ENCODE measurements at regions not wholly inside any gene's neighbourhood (a gene's known extent, or its start where the extent isn't known, plus 50 kb on each side); places are given as distances from the start of the nearest gene placed in this dataset.

DNA sequence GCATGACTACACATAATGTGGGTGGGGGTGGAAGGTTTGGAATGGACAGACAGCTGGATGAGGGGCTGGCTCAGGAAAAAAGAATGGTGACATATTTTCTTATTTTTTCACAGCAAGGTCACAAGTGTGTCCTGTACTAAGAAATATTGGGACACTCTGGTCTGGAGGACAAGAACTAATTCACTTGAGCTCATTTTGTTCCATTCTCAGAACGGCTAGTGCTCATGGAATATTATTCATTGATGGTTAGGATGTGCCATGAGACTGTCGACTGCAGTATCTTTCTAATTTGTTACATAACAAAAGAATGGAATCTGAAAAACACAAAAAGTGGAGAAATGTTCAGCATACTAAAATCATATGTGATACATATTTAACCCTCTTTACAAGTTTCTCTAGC, 149.5 kb downstream of the BMP4 start:
- DNase-seq (ENCODE audit: low spot score in 2 of 2) = no peak
- Histone ChIP-seq H3K4me1 (no peaks in the 10 kb centered on the region), H3K4me3 (no peak overlapping the region), H3K36me3 (no peaks in the 10 kb centered on the region), H3K27me3 (no peaks in the 10 kb centered on the region), H3K27ac (no peak overlapping the region), H3K9me3 (no peaks in the 10 kb centered on the region)
- TF ChIP-seq POLR2A (IDR thresholded peaks at IDR 0.05) = no peak
- TF ChIP-seq EP300 (IDR thresholded peaks at IDR 0.05) = no peak
- no peak for TF ChIP-seq CTCF (IDR thresholded peaks at IDR 0.05)
- WGBS, 2 donors = 55 to 61% methylated on average over 2 of the region's 2 CpGs

- Histone ChIP-seq H3K27me3 (no peaks in the 10 kb centered on the region), H3K27ac (no peak overlapping the region), H3K9me3 (no peaks in the 10 kb centered on the region), H3K36me3 (no peaks in the 10 kb centered on the region), H3K4me3 (no peak overlapping the region), H3K4me1 (peaks cover 0 to 2% (median 0%) of the 10 kb centered on the region in 4 donors)
- TF ChIP-seq CTCF (IDR thresholded peaks at IDR 0.05) = no peak
- no peak for TF ChIP-seq EP300 (IDR thresholded peaks at IDR 0.05)
- TF ChIP-seq POLR2A (IDR thresholded peaks at IDR 0.05) = no peak
- DNase-seq (ENCODE audit: low spot score in 2 of 2) = no peak
- 90 to 97% methylated on average over 1 of the region's 1 CpG for WGBS, 2 donors
Measured at GRCh38 chr14:53796734-53797133, 159.9 kb downstream of the BMP4 start.

DNA sequence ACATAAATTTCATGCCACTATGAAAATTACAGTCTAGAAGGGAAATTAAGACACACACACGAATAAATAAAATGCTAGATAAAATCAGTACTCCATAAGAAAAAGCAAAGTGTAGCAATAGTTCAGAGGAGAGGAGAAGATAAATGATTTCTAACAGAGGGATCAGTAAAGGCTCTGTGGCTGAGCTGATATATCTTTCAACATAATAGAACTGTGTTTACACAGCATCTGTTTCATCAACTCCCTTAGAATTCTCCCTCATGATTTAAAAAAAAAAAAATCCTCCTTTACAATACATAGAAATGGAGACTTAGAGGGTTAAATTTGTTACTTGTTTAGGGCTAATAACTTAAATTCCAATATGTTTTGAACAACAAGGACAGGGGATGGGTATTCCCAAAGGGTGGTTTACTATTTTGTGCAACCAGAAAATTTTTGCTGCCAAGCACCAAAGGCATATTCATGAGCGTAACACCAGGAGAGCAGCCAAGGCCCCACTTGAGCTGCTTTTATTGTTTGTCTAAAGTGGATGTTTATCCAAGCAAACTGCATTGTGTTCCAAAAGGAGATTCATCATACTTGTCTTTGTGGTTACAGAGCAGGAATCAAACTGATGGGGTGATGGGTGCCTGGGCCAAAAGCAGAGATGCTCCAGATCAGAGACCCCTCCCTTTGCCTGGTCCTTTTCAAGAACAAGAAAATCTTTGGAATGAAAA, 162.7 kb downstream of the BMP4 start:
- Histone ChIP-seq H3K27ac (no peak overlapping the region), H3K4me1 (peaks cover 0 to 2% (median 0%) of the 10 kb centered on the region in 4 donors), H3K36me3 (no peaks in the 10 kb centered on the region), H3K4me3 (no peak overlapping the region), H3K27me3 (no peaks in the 10 kb centered on the region), H3K9me3 (no peaks in the 10 kb centered on the region)
- no peak for DNase-seq (ENCODE audit: low spot score in 2 of 2)
- TF ChIP-seq POLR2A (IDR thresholded peaks at IDR 0.05) (no peak), CTCF (IDR thresholded peaks at IDR 0.05) (no peak), EP300 (IDR thresholded peaks at IDR 0.05) (no peak)
- 55 to 63% methylated on average over 2 of the region's 2 CpGs for WGBS, 2 donors

DNA sequence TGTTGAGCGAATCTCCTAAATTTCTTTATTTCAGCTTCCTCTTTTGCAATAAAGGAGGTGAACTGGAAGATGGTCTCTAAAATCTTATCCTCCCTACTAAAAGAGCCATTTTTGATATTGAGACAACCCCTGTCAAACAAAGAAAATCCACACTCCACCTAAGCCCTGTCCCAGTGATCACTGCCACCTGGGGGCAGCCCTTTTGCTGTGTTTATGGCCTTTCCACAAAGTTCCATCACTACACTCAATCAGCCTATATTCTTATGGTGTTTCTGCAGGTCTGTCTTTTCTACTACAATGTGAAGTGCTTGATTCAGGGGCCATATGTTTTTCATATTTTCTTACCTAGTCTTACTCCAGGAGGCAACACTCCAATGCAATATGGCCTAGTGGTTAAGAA, 163.7 kb downstream of the BMP4 start:
- H3K4me1 ChIP-seq = peaks cover 0 to 2% (median 0%) of the 10 kb centered on the region in 4 donors
- WGBS, 2 donors = 97% methylated on average over 1 of the region's 1 CpG
- no peak overlapping the region for H3K4me3 ChIP-seq
- TF ChIP-seq EP300 (IDR thresholded peaks at IDR 0.05) (no peak), CTCF (IDR thresholded peaks at IDR 0.05) (no peak), POLR2A (IDR thresholded peaks at IDR 0.05) (no peak)
- H3K27me3 ChIP-seq = no peaks in the 10 kb centered on the region
- H3K9me3 ChIP-seq = no peaks in the 10 kb centered on the region
- no peak overlapping the region for H3K27ac ChIP-seq
- no peaks in the 10 kb centered on the region for H3K36me3 ChIP-seq
- no peak for DNase-seq (ENCODE audit: low spot score in 2 of 2)

DNA sequence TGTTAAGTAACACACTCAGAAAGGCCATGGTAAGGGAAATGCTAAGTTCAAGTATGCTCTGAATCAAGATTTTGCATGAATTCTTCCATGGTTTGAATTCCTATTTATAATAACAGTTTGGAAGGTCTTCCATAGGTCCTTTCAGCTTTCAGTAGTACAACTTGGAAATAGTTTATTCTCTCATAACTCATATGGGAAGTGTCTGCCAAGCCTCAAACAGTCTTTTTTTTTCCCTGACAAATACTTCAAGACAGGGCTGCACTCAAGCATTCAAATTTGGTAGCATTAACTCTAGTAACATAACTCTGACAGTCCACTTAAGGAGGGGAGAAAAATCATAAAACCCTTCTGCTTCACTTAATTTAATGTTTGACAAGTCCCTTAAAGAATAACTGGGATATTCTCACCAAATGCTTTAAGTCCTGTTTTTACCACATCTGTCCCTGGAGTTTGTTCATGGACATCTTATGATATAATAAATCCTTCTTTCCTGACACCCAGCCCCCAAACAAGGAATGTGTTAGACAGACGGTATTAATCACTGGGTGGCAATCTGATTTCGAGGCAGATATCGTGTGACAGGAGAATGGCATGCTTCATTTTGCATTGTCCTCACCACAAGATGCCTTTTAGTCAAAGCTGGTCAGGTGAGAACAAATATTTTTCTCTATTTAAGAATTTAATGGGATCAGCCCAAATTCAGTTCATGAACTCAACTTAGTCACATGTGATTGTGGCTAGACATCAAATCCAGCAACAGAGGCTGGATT, 165.7 kb downstream of the BMP4 start:
- 56 to 59% methylated on average over 3 of the region's 3 CpGs for WGBS, 2 donors
- H3K9me3 ChIP-seq = no peaks in the 10 kb centered on the region
- no peaks in the 10 kb centered on the region for H3K36me3 ChIP-seq
- peaks cover 0 to 2% (median 0%) of the 10 kb centered on the region in 4 donors for H3K4me1 ChIP-seq
- H3K27ac ChIP-seq = no peak overlapping the region
- no peak overlapping the region for H3K4me3 ChIP-seq
- no peak for DNase-seq (ENCODE audit: low spot score in 2 of 2)
- no peak for TF ChIP-seq EP300 (IDR thresholded peaks at IDR 0.05)
- TF ChIP-seq CTCF (IDR thresholded peaks at IDR 0.05) = no peak
- TF ChIP-seq POLR2A (IDR thresholded peaks at IDR 0.05) = no peak
- no peaks in the 10 kb centered on the region for H3K27me3 ChIP-seq
